Testis (tissue), 2 donors: ENCODE measurements at regions not wholly inside any gene's neighbourhood (a gene's known extent, or its start where the extent isn't known, plus 50 kb on each side); places are given as distances from the start of the nearest gene placed in this dataset.

ENCODE experiments used
- CTCF ChIP-seq, 3 experiments: fragments of 450-650 bp in 2 of 3; fragments of 200-600 bp in 1 of 3; sonication (generic) in 1 of 3; IDR thresholded peaks; one replicate each; pipeline ENCODE4 v1.5.1; 2016 to 2019; ENCODE audit warnings: antibody characterized with exemption in 3 of 3, mild to moderate bottlenecking in 2 of 3, moderate library complexity in 1 of 3
- POLR2A ChIP-seq: fragments of 450-650 bp; IDR thresholded peaks from one replicate; pipeline ENCODE4 v1.6.1; 2017; ENCODE audit warnings: antibody characterized with exemption, mild to moderate bottlenecking, moderate library complexity

DNA sequence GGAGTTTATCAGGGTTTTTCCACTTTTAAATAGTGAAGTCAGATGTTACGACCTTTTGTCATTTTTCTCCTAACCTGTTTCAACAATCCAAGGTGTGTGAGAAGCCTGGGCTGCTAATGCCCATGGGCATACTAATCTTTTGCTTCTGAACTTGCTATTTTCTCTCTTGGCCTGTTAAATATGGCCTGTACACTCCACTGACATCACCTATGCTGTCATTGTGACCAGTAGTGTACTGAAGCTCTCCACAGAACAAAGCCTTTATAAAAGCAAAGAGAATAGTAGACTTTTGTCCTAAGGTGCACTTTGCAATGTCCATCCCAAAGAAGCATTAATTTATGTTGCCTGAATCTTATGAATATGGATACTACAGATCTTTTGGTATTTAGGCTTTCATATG lies 1490.5 kb downstream of the STIM2 start:
- TF ChIP-seq CTCF (IDR thresholded peaks at IDR 0.05) (no peak), POLR2A (no peak)
